ENCODE measurements at regions not wholly inside any gene's neighbourhood (a gene's known extent, or its start where the extent isn't known, plus 50 kb on each side); places are given as distances from the start of the nearest gene placed in this dataset.
"Not testable (repeated sequence)": the region's sequence is repeated elsewhere in the genome, so short reads cannot be mapped to it uniquely, and the experiment has no call there.

GRCh38 chr15:77901921-77902750, 175.4 kb downstream of the TBC1D2B start:
- H3K4me3 ChIP-seq (ENCODE audit: low read depth, low read length): no peak overlapping the region
- TF ChIP-seq CTCF (IDR thresholded peaks at IDR 0.05; ENCODE audit: borderline replicate concordance, insufficient read depth, low read depth, low read length): peak; percentile 41; the same call in 1 of the 2 replicates

GRCh38 chr15:77901251-77901881, 176.1 kb downstream of the TBC1D2B start:
- no peak for TF ChIP-seq CTCF (IDR thresholded peaks at IDR 0.05; ENCODE audit: borderline replicate concordance, insufficient read depth, low read depth, low read length)
- H3K4me3 ChIP-seq (ENCODE audit: low read depth, low read length): no peak overlapping the region

GRCh38 chr15:77900331-77900963, 177.1 kb downstream of the TBC1D2B start:
- H3K4me3 ChIP-seq (ENCODE audit: low read depth, low read length): not testable (repeated sequence)
- TF ChIP-seq CTCF (IDR thresholded peaks at IDR 0.05; ENCODE audit: borderline replicate concordance, insufficient read depth, low read depth, low read length): peak; percentile 56; the same call in 1 of the 2 replicates

- not testable (repeated sequence) for H3K4me3 ChIP-seq (ENCODE audit: low read depth, low read length)
Observed at GRCh38 chr15:77899776-77900175, 177.7 kb downstream of the TBC1D2B start.

GRCh38 chr15:77898811-77899730, 178.4 kb downstream of the TBC1D2B start:
- no peak overlapping the region for H3K4me3 ChIP-seq (ENCODE audit: low read depth, low read length)
- no peak for TF ChIP-seq CTCF (IDR thresholded peaks at IDR 0.05; ENCODE audit: borderline replicate concordance, insufficient read depth, low read depth, low read length)

- no peak for TF ChIP-seq CTCF (IDR thresholded peaks at IDR 0.05; ENCODE audit: borderline replicate concordance, insufficient read depth, low read depth, low read length)
Observed at GRCh38 chr15:77897896-77898406, 179.6 kb downstream of the TBC1D2B start.

GRCh38 chr15:77897113-77897895, 180.2 kb downstream of the TBC1D2B start:
- not testable (repeated sequence) for H3K4me3 ChIP-seq (ENCODE audit: low read depth, low read length)

More at GRCh38 chr15:77897896-77898406, 179.6 kb downstream of the TBC1D2B start:
- H3K4me3 ChIP-seq (ENCODE audit: low read depth, low read length): no peak overlapping the region

- not testable (repeated sequence) for H3K4me3 ChIP-seq (ENCODE audit: low read depth, low read length)
Observed at GRCh38 chr15:77896147-77897112, 181.1 kb downstream of the TBC1D2B start.
